Fibroblast of lung (primary cell): ENCODE measurements at regions not wholly inside any gene's neighbourhood (a gene's known extent, or its start where the extent isn't known, plus 50 kb on each side); places are given as distances from the start of the nearest gene placed in this dataset.

ENCODE experiments used
- DNase-seq, 2 donors: peaks; one replicate each; pipeline versions ENCODE4 v3.0.0 to v3.0.0-alpha.2; 2010; ENCODE audit warnings: low read depth in 2 of 2
- H2AFZ ChIP-seq: 2 replicates; pipeline ENCODE4 v1.5.1; 2012; ENCODE audit warnings: low read length, control low read depth, inconsistent platforms
- H3K27ac ChIP-seq: 2 replicates; pipeline ENCODE4 v1.5.1; 2011; ENCODE audit warnings: low read length, control low read depth; ENCODE audit not compliant: insufficient read depth
- H3K27me3 ChIP-seq: 2 replicates; pipeline ENCODE4 v1.5.1; 2011; ENCODE audit warnings: mild to moderate bottlenecking, low read length; ENCODE audit not compliant: control insufficient read depth, insufficient read depth
- H3K36me3 ChIP-seq: 2 replicates; pipeline ENCODE4 v1.5.1; 2011; ENCODE audit warnings: low read length; ENCODE audit not compliant: control insufficient read depth, insufficient read depth
- H3K4me1 ChIP-seq: 2 replicates; pipeline ENCODE4 v1.5.1; 2011; ENCODE audit warnings: low read length; ENCODE audit not compliant: control insufficient read depth, insufficient read depth; ENCODE audit errors: extremely low read depth
- H3K4me2 ChIP-seq: 2 replicates; pipeline ENCODE4 v1.5.1; 2011; ENCODE audit warnings: low read length, control low read depth; ENCODE audit not compliant: insufficient read depth; ENCODE audit errors: extremely low read depth
- H3K4me3 ChIP-seq, 4 experiments: fragments of 200-600 bp in 1 of 4; sonication (generic) in 1 of 4; replicated peaks in 1 of 4; 2 replicates each; pipeline ENCODE4 v1.5.1; 2011 to 2016; ENCODE audit warnings: low read length in 4 of 4, low read depth in 3 of 4, mild to moderate bottlenecking in 3 of 4, control low read depth in 2 of 4, inconsistent platforms in 1 of 4, mixed read lengths in 1 of 4; ENCODE audit not compliant: insufficient read depth in 1 of 4; ENCODE audit errors: control extremely low read depth in 1 of 4
- H3K79me2 ChIP-seq: 2 replicates; pipeline ENCODE4 v1.5.1; 2012; ENCODE audit warnings: mild to moderate bottlenecking, low read length, inconsistent platforms; ENCODE audit not compliant: control insufficient read depth, insufficient read depth
- H3K9ac ChIP-seq: 2 replicates; pipeline ENCODE4 v1.5.1; 2011; ENCODE audit warnings: mild to moderate bottlenecking, low read length, control low read depth; ENCODE audit not compliant: insufficient read depth
- H3K9me3 ChIP-seq: 2 replicates; pipeline ENCODE4 v1.5.1; 2012; ENCODE audit warnings: low read depth, low read length; ENCODE audit not compliant: control insufficient read depth, insufficient read depth
- H4K20me1 ChIP-seq: 2 replicates; pipeline ENCODE4 v1.5.1; 2011; ENCODE audit warnings: low read length; ENCODE audit not compliant: control insufficient read depth, insufficient read depth; ENCODE audit errors: extremely low read depth
- CTCF ChIP-seq, 2 donors: IDR thresholded peaks in 1 of 2; conservative IDR thresholded peaks in 1 of 2; 1 replicate in 1 of 2; 2 replicates in 1 of 2; pipeline ENCODE4 v1.5.1; 2011 to 2012; ENCODE audit warnings: low read length in 2 of 2, control low read depth in 1 of 2, inconsistent platforms in 1 of 2, low read depth in 1 of 2, mild to moderate bottlenecking in 1 of 2
- EZH2 ChIP-seq: IDR thresholded peaks from 2 replicates; pipeline ENCODE4 v1.5.1; 2012; ENCODE audit warnings: low read length, control low read depth, mild to moderate bottlenecking; ENCODE audit errors: missing control alignments

GRCh38 chr6:7468382-7469081, 72.9 kb upstream of the DSP start:
- no peak overlapping the region for H3K9ac ChIP-seq

GRCh38 chr6:7469696-7470095, 71.8 kb upstream of the DSP start:
- Histone ChIP-seq H2AFZ (no peak overlapping the region), H3K27me3 (no peaks in the 10 kb centered on the region)

More at GRCh38 chr6:7468382-7469081, 72.9 kb upstream of the DSP start:
- Histone ChIP-seq H3K4me2 (peak overlapping the region; percentile 68), H3K9me3 (no peaks in the 10 kb centered on the region), H3K27me3 (no peaks in the 10 kb centered on the region), H3K36me3 (no peaks in the 10 kb centered on the region), H3K27ac (no peak overlapping the region), H4K20me1 (no peaks in the 10 kb centered on the region), H2AFZ (peak overlapping the region; percentile 27), H3K4me3 (peak overlapping the region in 2 of 4 experiments; percentile 26 to 40), H3K4me1 (peaks cover 2% of the 10 kb centered on the region), H3K79me2 (no peaks in the 10 kb centered on the region)
- TF ChIP-seq EZH2 (no peak), CTCF (conservative IDR thresholded peaks at IDR 0.05 in 1 of 2, IDR thresholded peaks at IDR 0.05 in 1 of 2; ENCODE audit: low read depth in 1 of 2, low read length in 2 of 2) (no peak)
- DNase-seq = peak; percentile 23 to 56

GRCh38 chr6:7471171-7471570, 70.3 kb upstream of the DSP start:
- H2AFZ ChIP-seq = no peak overlapping the region
- H3K4me2 ChIP-seq = no peak overlapping the region
- H3K4me1 ChIP-seq = peaks cover 2% of the 10 kb centered on the region
- no peak for TF ChIP-seq EZH2
- TF ChIP-seq CTCF (conservative IDR thresholded peaks at IDR 0.05 in 1 of 2, IDR thresholded peaks at IDR 0.05 in 1 of 2; ENCODE audit: low read depth in 1 of 2, low read length in 2 of 2) = no peak
- H3K79me2 ChIP-seq = no peaks in the 10 kb centered on the region
- no peak overlapping the region for H3K4me3 ChIP-seq
- H3K9me3 ChIP-seq = no peaks in the 10 kb centered on the region
- H3K27ac ChIP-seq = no peak overlapping the region
- no peak for DNase-seq
- H4K20me1 ChIP-seq = no peaks in the 10 kb centered on the region
- no peak overlapping the region for H3K9ac ChIP-seq
- H3K27me3 ChIP-seq = no peaks in the 10 kb centered on the region
- no peaks in the 10 kb centered on the region for H3K36me3 ChIP-seq

More at GRCh38 chr6:7469696-7470095, 71.8 kb upstream of the DSP start:
- DNase-seq = peak in 1 of 2 donors; percentile 42
- Histone ChIP-seq H3K4me1 (peaks cover 2% of the 10 kb centered on the region), H3K79me2 (no peaks in the 10 kb centered on the region), H3K4me3 (no peak overlapping the region), H3K27ac (no peak overlapping the region), H3K4me2 (no peak overlapping the region), H3K9me3 (no peaks in the 10 kb centered on the region), H3K9ac (no peak overlapping the region), H3K36me3 (no peaks in the 10 kb centered on the region), H4K20me1 (no peaks in the 10 kb centered on the region)
- TF ChIP-seq CTCF (conservative IDR thresholded peaks at IDR 0.05 in 1 of 2, IDR thresholded peaks at IDR 0.05 in 1 of 2; ENCODE audit: low read depth in 1 of 2, low read length in 2 of 2) (no peak), EZH2 (no peak)
